ENCODE measurements at regions not wholly inside any gene's neighbourhood (a gene's known extent, or its start where the extent isn't known, plus 50 kb on each side); places are given as distances from the start of the nearest gene placed in this dataset.
"Not testable (repeated sequence)": the region's sequence is repeated elsewhere in the genome, so short reads cannot be mapped to it uniquely, and the experiment has no call there.

DNA sequence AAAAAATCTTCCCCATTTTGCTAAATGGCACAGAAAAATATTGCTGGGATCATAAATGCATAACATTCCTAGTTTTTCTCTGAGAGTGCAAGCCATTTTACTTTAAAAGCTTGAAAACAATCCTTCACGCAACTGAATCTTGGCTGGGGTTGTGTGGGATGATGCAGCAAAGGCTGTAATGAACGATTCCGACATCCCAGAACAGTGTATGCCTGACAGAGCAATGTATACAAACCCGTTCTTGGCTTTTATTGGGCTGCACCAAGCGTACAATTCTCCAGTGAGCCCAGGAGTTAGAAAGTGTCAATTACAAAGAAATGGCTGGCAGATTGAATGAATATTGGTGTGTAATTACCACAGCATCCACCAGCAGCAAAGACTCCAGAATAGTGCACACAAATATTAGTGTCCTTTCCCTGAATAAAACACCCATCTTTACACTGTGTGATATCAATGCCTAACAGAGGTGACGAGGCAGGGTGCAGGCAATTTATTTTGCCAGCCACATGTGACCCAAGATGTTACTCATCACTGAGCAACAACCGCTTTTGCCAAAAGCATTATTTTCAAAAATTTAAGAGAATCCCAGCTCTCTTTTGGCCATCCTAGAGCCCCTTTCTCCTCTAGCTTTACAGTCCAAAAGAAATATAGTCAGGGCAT is 578.6 kb upstream of the CHAC2 start:
- DNase-seq, result no peak

DNA sequence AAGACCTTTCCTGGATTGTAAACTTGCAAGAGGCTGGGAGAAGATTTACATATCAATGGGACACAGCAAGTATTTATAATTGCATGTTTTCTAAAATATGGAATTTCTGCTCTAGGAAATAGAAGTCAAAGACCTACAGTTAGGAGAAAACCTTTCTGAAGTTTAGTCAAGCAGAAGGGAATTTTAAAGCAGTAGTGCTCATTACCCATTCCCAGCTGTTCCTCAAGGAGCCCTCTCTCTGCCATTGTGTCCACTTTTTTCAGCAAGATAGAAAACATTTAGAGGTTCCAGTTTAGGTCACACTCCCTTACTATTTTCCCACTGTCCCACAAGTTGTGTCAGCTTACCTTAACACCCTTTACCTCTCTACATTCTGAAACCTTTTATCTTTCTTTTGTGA is 584.0 kb upstream of the CHAC2 start:
- DNase-seq, result no peak

DNA sequence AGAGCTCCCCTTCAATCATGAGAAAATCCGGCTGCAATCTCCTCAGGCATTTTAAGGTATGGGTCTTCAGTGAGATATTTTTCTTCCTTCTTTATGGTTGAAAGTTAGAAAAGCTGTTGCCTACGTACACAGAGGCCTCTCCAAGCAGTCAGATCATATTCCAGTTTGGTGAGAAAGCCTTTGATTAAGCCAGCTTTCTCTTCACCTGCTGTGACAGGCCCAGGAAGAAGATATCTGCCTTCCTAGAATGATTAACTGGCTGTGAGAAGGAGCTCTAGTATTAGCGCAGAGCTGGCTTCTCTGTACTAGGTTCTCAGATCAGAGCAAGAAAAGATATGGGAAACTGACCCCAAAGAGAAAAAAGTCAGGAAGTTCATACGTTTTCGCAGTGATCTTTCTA is 585.0 kb upstream of the CHAC2 start:
- no peak for DNase-seq

DNA sequence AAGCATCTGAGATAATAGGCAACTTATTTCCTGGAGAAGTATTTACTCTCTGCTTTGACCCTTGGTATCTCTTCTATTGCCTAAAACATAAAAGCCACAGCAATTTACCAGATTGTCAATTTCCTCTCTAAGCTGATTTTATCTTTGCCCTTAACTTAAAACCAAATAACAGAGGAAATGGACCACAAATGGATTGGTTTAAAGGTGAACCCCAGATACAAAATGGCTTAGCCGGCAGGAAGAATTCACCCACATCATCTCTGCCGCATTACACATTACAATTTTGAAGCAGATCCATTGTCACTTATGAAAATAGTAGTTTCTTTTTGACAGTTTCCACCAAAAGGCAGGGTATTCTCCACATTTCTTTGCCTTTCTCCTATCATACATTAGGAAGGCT is 585.8 kb upstream of the CHAC2 start:
- DNase-seq, result no peak

DNA sequence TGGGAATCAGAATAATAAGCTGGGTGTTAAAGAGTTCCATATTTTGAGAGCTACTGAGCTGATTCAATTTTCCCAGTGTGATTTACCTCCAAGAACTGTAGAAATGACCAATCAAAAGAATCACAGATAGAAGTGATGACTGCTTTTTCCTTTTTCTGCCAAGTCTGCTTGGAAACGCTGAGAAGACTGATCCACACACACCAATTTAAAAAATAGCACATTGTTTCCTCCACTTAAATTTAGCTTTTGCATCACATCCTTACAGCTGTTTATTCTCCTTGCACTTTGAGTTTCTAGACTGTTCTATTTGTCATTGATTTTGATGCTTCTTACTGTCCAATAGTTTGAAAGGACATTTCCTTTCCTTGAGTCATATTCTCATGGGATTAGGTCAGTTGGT is 590.3 kb upstream of the CHAC2 start:
- DNase-seq, result no peak

DNA sequence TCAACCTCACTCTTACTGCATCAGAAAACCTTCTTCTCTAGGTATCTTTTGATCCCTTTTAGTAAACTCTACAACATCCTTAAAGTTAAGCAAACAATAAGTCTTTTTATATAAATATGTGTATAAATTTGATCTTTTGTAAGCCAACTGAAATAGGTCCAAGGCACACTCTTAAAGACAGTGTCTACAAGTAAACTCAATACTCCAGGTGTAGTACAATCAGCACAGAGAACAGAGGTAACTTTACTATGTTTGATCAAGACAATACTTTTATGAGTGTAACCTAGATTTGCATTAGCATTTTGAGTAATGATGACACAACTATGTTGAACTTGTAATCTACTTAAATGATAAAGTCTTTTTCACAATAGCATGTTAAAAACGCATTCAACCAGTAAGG is 593.1 kb upstream of the CHAC2 start:
- DNase-seq, result no peak

DNA sequence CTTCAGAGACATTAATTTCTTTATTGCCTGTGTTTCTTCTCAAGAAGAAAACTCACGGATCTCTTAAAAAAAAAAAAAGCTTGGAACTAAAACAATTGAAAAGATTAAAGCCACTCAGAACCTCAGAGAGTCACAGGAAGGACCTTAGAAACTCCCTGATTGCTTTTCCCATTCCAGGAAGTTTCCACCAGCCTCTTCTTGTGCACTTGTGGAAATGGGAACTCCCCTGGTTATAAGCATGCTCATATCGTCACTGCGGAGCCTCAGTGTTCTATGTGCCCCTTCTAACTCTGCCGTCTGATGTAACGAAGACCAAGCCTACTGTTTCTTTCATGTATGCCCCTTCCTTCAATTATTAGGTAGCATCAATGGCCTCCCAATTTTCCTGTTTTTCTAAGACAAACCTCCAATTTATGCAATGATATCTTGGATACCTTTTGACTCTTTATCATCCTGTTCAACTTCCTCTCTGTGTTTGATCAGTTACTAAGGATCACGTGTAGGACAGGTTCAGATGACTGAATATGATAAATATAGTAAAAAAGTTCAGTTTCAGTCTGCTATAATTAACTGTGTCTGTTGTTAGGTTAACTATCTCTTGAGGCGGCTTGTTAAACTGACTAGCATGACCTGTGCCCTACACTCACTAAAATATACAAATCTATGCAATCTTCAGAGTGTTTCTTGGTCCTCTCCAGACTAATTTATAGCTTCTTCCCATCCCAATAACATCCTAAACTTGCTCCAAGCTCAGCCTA is 593.7 kb upstream of the CHAC2 start:
- no peak for DNase-seq

DNA sequence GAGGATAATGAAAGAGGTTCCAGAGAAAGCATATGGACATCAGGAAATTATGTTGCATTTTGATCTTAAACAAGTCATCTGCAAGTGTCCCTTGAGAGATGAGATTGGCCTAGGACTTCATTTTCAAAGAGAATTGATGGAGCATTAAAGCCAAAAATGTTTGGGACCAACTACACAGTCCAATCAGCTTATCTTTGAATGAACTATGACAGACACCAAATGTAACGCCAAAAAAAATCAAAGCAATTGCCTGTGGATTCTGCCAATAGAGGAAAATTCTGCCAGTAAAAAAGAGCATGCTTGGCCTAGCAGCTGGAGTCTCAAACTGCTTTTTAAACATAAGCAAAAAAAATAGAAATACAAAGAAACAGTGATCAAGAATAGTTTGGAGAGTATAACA is 594.5 kb upstream of the CHAC2 start:
- DNase-seq, result no peak

DNA sequence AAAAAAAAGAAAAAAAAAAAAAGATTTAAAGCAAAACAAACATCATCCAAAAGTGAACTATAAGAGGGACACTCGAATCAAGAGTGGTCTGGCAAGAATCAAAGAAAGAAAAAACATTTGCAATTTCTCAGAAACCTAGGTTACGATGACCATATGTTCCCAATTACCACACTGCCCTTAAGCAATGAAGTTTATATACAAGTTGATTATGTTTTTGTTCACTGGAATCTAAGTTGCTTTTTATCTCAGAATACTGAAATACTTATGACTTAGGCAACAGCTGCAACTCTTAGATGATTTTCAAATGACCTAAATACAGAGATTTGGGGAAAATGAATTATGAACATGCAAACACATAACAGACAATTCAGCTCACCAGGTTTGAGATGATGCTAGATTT is 597.1 kb upstream of the CHAC2 start:
- DNase-seq, result no peak

DNA sequence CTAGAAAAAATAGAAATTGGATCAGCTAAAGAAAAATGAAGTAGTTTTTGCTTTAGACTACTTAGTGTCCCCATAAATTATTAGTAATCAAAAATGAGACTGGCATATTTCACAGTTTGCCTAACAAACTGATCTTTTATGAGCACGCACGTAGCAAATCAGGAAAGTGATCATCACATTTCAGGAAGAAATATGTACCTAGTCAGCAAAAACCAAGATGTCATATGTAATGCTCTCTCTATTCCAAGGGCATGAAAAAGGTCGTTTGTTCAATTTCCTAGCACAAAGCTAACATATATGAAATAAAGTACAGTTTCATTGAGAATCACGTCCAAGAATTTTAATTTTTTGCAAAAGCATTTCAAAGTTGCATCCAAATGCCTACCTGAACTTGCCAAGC is 600.4 kb upstream of the CHAC2 start:
- no peak for DNase-seq

DNA sequence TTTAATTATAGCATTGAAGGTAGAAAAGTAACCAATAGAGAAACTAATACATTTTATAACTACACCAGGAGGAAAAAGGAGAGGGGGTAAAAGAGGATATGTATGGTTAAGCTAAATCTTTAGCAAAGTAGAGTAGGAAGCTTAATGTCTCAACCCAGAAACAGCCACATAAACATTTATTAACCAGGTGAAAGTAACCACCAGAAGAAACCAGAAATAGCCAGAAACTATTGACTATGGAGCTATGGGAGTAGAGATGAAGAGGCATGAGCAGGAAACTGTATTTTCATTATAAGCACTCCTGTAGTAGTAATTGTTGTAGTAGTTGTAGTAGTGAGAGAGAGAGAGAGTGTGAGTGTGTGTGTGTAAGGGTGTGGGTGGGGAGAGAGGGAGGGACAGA is 617.5 kb upstream of the CHAC2 start:
- no peak for DNase-seq

DNA sequence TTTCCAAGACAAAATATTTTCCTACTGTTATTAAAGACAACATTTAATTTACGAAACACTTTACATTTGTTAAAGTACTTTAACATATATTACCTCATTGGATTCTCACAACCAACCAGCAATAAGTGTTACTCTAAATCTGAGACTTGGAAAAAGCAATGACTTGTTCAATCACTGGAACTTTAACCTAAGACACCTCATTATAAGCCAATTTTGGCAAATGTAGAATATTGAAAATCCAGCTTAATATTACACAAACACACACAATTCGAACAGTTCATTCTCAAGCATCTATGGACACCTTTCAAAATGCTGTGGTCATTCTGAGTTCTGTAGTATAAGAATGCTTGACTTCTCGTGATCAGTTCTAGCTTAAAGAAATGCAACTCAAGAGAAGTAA is 619.4 kb upstream of the CHAC2 start:
- no peak for DNase-seq

DNA sequence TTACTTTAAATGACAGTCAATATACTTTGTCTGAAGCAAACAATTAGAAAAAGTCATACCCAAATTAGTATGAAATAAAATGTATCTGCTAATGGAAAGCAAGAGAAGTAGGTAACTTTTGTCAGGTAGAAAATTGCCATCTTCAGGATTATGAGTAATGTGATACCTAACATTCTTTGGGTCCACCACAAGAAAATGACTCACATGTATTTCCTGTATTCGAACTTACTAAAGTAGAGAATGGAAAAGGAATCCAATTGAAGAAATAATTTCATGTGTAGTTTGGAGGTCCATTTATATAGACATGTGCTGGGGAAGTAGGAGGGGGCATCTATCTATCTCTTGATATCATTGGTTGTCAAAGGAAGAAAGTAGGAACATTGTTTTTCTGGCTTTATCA is 636.2 kb upstream of the CHAC2 start:
- no peak for DNase-seq

DNA sequence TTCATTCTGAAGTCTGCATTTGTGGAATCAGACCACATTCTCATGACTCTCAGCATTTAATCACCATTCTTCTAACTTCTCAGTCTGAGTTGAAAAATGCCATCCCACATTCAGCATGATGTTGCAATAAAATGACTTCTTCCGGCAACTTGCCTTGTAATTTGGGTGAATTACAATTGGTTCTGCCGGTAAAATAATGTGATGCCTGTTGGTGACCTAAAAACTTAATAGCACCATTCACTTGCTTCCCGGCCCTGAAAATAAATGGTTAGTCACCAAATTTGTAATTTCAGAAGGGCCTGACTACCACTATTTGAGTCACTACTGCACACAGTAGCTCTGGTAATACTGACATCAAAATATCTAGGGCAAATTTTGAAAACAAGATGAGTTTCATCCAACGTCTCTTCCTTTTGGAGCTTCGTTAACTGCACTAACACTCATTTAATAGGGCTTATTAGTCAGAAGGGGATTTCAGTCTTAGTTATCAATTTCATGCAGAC is 637.1 kb upstream of the CHAC2 start:
- no peak for DNase-seq

DNA sequence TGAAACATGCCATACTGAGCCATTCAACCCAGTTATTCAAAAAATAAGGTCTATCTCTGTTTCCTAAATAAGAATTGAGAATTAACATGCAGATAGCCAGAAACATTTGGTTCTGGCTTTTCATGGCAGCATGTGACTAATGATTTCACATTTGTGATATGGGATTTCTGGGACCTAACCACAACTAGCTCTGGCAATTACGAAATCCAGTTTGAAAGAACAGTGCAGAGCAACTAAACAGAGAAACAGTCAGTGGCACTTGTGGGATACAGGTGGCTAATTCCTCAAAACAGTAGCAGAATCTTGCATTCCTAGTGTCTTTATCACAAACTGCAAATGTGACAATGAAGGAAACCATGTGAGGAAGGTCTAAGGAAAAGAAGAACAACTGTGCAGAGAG is 637.8 kb upstream of the CHAC2 start:
- no peak for DNase-seq

DNA sequence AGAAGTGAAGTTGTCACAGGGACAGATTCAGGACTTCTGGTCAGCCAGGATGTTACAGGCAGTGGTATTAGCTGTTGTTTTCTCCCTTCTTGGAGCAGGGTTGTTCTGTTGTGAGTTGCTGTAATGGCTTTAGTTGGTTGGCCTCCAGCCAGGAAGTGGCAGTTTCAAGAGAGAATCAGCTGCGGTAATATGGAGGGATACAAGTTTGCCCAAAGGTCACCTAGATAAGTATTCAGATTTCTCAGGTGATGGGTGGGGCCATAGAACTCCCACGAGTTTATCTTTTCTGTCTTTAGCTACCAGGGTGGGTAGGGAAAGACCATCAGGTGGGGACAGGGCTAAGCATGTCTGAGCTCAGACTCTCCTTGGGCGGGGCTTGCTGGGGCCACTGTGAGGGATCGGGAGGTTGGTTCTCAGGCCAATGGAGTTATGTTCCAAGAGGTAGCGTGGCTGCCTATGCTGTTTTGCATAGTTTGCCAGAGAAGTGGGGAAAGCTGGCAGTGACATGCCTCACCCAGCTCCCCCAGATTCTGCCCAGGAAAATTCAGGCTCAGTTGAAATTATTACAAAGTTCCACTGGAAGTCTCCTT is 640.4 kb upstream of the CHAC2 start:
- DNase-seq, result no peak

DNA sequence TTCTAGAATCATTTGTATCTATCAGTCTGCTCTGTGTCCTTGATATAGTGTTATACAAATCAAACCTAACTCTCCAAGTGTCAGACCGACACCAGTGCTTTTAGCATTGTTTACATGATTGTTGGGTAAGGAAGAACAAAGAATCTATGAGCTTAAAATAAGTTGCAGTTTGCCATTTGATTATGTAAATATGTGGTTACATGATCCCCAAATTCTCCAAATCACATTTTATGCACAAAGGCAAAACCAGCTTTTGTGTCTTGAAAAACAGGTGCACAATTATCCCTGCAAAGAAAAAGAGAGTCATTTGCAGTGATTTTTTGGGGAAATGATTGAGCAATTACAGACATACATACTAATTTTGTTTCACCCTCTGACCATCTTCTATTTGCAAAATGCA is 652.6 kb upstream of the CHAC2 start:
- no peak for DNase-seq

DNA sequence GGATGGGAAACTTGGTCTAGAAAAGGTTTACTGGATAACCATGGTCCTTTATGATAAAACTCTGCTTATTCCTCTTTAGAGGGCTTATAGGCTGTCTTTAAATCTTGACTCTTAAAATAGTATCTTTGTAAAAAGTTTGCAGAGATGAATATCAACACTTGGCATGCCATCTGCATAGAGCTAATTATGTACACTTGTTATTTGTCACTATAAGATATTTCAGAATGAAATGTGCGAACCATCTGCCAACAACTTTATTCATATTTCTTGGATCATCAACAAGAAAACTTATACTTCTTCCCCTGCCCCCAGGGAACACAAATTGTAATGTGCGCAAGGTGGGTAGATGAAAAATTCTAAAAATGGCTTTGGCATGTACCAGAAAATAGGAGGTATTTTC is 653.0 kb upstream of the CHAC2 start:
- DNase-seq, result no peak

DNA sequence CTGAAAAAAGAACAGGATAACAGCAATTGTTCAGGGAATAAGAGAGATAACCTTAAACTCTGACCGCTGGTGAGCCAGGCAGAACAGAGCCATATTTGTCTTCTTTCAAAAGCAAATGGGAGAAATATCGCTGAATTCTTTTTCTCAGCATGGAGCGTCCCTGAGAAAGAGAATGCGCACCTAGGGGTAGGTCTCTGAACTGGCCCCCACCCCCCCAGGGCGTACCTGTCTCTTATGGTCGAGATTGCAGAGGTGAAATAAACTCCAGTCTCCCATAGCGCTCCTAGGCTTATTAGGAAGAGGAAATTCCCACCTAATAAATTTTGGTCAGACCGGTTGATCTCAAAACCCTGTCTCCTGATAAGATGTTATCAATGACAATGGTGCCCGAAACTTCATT is 655.2 kb upstream of the CHAC2 start:
- not testable (repeated sequence) for DNase-seq

DNA sequence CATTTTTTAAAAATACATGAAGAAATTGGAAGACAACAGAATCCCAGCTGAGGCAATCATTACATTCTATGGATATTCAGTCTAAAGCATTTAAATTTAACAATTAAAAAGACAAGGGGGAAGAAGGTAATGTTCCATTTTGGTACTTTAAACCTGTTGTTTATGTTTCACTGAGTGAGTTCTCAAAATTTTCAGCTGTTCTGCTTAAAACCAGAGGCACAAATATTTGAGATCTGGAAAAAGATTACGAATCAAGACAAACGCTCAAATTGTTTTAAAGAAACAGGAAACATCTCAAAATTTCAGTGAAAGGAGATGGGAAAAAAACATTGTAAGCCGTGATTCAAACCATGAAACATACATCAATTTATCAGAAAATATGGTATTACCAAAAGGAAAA is 656.2 kb upstream of the CHAC2 start:
- no peak for DNase-seq

DNA sequence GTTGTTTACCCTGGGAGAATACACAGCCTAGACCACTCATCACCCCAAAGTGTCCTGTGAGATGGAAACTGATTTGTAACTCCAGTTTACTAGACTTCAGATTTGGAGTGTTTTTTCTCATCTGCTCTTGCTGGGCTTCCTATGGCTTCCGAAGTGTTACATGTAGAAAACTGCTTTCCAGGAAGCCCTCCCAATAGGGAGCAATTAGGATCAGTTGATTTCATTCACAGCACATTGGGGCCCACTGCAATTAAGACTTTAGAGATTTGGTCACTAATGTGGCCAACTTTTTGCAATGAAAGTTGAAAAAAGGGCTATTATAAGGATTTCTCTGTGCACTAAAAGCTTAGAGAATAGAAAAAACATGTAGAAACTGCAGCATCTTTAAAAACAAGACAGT is 656.6 kb upstream of the CHAC2 start:
- no peak for DNase-seq

DNA sequence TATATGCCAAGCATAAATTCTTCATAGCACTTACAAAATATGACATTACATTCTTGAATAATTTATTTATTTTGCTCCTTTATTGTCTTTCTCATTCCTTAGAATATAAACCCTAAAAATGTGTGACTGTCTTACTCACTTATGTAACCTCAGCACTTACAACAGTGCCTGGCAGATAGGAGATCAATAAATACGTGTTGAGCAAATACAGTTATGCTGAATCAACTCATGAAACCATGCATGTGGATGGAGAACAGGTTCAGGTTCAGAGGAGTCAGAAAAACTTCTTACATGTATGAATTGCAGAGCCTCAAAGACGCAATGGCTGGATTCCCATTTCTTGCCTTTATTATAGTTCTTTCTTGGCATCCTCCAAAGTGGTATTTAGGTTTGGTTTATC is 659.4 kb upstream of the CHAC2 start:
- DNase-seq, result no peak

DNA sequence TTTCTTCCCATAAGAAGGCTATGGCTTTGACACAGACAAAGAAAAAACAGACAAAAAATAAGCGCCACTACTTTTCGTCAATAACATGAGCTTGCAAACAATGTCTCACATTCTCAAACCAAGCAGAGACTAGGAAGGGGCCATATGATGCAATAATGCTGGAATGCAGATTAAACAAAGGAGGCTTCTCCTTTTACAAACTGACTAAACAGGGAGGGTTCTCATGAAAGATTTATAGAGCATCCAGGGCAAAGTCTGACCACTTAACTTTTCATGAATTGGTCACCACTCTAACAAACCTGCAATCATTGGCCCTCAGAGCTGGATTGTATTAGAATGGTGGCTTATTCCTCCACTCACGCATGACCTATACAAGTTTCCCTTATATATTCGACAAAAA is 663.3 kb upstream of the CHAC2 start:
- DNase-seq, result no peak

DNA sequence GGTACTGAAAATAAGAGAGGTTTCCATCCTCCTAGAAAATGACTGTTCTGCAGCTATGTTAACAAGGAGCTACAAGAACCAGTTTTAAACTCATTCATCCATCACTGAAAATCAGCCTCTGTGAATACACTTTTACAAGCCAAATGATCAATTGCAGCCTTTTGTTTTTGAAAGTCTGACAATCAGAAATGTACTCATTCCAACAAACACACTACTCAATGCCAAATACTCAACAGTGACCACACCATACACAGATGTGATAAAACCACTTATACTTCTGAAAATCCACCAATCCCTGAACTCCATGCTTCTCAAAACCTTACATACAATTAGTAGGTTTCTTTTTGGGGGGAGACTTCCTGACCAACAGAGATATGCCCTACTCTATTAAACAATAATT is 663.9 kb upstream of the CHAC2 start:
- no peak for DNase-seq
